ENCODE measurements at regions not wholly inside any gene's neighbourhood (a gene's known extent, or its start where the extent isn't known, plus 50 kb on each side); places are given as distances from the start of the nearest gene placed in this dataset.

DNA sequence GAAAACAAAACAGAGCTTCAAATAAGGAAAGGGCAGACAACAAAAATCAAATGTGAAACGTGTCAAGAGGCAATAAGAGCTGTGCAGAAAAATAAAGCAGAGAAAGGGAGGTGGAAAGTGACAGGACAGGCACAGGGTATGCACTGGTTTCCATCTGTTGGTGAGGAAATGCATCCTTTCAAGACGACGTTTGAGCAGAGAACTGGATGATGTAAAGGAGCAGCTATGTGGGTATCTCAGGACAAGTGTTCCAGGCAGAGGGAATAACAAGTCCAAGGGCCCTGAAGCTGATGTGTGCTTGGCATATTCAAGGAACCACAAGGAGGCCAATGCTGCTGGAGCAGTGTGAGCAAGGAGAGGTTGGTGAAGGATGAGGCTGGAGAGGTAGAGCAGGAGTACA, 168.9 kb upstream of the SERPINE2 start:
- Histone ChIP-seq H3K27me3 (ENCODE audit: control insufficient read depth, insufficient read depth, low read length) (no peaks in the 10 kb centered on the region), H3K27ac (ENCODE audit: low read depth, low read length) (no peak overlapping the region), H3K4me1 (ENCODE audit: control insufficient read depth, insufficient read depth, low read length) (peaks cover 6% of the 10 kb centered on the region), H3K36me3 (ENCODE audit: control insufficient read depth, insufficient read depth, low read length) (no peaks in the 10 kb centered on the region), H3K4me3 (ENCODE audit: low read depth, low read length) (no peak overlapping the region), H3K9me3 (ENCODE audit: control insufficient read depth, insufficient read depth, low read length) (no peaks in the 10 kb centered on the region)
- whole genome bisulfite sequencing (ENCODE audit: insufficient coverage): 61% methylated on average over 3 of the region's 3 CpGs
- no peak for DNase-seq (ENCODE audit: low read depth in 4 of 6, low spot score in 6 of 6)

- Histone ChIP-seq H3K36me3 (ENCODE audit: control insufficient read depth, insufficient read depth, low read length) (no peaks in the 10 kb centered on the region), H3K27me3 (ENCODE audit: control insufficient read depth, insufficient read depth, low read length) (no peaks in the 10 kb centered on the region), H3K9me3 (ENCODE audit: control insufficient read depth, insufficient read depth, low read length) (no peaks in the 10 kb centered on the region), H3K4me1 (ENCODE audit: control insufficient read depth, insufficient read depth, low read length) (peaks cover 6% of the 10 kb centered on the region), H3K4me3 (ENCODE audit: low read depth, low read length) (no peak overlapping the region), H3K27ac (ENCODE audit: low read depth, low read length) (no peak overlapping the region)
- WGBS (ENCODE audit: insufficient coverage): no CpG with 5 or more reads among the region's 3 CpGs
- DNase-seq (ENCODE audit: low read depth in 4 of 6, low spot score in 6 of 6): no peak
Observed at GRCh38 chr2:224206816-224207215, 167.7 kb upstream of the SERPINE2 start.

DNA sequence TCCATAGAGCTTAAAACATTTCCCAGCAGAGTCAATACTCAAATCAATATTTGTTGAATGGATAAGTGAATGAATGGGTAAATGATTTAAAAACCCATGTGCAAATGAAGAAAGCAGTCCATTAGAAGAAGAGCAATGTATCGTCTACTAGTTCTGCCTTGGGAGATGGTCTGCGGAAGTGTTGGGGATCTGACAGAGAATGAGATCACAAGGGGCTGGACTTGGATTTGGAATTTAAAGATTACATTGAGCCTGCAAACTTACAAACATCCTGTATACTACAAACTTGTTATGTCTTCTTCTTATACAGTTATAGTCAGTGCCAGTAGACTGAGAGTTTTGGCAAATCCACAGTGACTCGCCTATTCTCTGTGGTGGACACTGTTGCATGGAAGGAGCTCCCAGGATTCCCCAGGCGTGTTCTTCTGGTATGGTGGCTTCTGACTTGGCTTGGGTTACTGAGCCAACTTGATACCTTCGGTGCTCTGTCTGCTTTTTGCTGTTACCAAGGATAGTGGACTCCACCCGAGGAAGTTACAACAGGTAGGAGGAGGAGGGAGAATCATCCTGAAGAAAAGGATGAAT, 163.3 kb upstream of the SERPINE2 start:
- Histone ChIP-seq H3K27me3 (ENCODE audit: control insufficient read depth, insufficient read depth, low read length) (no peaks in the 10 kb centered on the region), H3K27ac (ENCODE audit: low read depth, low read length) (no peak overlapping the region), H3K36me3 (ENCODE audit: control insufficient read depth, insufficient read depth, low read length) (no peaks in the 10 kb centered on the region), H3K4me1 (ENCODE audit: control insufficient read depth, insufficient read depth, low read length) (no peaks in the 10 kb centered on the region), H3K4me3 (ENCODE audit: low read depth, low read length) (no peak overlapping the region), H3K9me3 (ENCODE audit: control insufficient read depth, insufficient read depth, low read length) (no peaks in the 10 kb centered on the region)
- WGBS (ENCODE audit: insufficient coverage): 88% methylated on average over 3 of the region's 6 CpGs
- DNase-seq (ENCODE audit: low read depth in 4 of 6, low spot score in 6 of 6): no peak

- no peak overlapping the region for H3K27ac ChIP-seq (ENCODE audit: low read depth, low read length)
- H3K27me3 ChIP-seq (ENCODE audit: control insufficient read depth, insufficient read depth, low read length): no peaks in the 10 kb centered on the region
- DNase-seq (ENCODE audit: low read depth in 4 of 6, low spot score in 6 of 6): peak in 1 of 6 donors; percentile 68
- 89% methylated on average over 3 of the region's 5 CpGs for WGBS (ENCODE audit: insufficient coverage)
- H3K36me3 ChIP-seq (ENCODE audit: control insufficient read depth, insufficient read depth, low read length): no peaks in the 10 kb centered on the region
- no peak overlapping the region for H3K4me3 ChIP-seq (ENCODE audit: low read depth, low read length)
- H3K9me3 ChIP-seq (ENCODE audit: control insufficient read depth, insufficient read depth, low read length): no peaks in the 10 kb centered on the region
- H3K4me1 ChIP-seq (ENCODE audit: control insufficient read depth, insufficient read depth, low read length): no peaks in the 10 kb centered on the region
Observed at GRCh38 chr2:224198436-224198835, 159.3 kb upstream of the SERPINE2 start.

DNA sequence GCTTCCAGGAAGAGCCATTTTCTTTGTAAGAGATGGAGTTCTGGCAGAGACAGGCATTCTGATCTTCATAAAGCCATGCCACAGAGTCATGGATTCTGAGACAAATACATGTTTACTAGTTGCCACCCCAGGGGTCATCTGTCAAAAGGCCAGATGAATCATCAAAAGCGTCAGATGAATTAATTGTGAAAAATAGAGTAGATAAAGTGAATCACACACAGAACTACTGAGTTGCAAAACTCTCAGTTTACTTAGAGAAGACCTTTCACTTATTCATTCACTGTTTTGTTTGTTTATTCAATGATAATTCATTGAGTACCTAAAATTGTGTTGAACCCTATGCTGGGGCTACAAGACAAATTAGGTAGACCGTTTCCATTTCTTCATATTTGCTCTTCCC, 157.7 kb upstream of the SERPINE2 start:
- H3K4me3 ChIP-seq (ENCODE audit: low read depth, low read length): no peak overlapping the region
- H3K36me3 ChIP-seq (ENCODE audit: control insufficient read depth, insufficient read depth, low read length): no peaks in the 10 kb centered on the region
- H3K9me3 ChIP-seq (ENCODE audit: control insufficient read depth, insufficient read depth, low read length): no peaks in the 10 kb centered on the region
- no peaks in the 10 kb centered on the region for H3K4me1 ChIP-seq (ENCODE audit: control insufficient read depth, insufficient read depth, low read length)
- H3K27me3 ChIP-seq (ENCODE audit: control insufficient read depth, insufficient read depth, low read length): no peaks in the 10 kb centered on the region
- DNase-seq (ENCODE audit: low read depth in 4 of 6, low spot score in 6 of 6): no peak
- WGBS (ENCODE audit: insufficient coverage): no CpG with 5 or more reads among the region's 2 CpGs
- no peak overlapping the region for H3K27ac ChIP-seq (ENCODE audit: low read depth, low read length)

DNA sequence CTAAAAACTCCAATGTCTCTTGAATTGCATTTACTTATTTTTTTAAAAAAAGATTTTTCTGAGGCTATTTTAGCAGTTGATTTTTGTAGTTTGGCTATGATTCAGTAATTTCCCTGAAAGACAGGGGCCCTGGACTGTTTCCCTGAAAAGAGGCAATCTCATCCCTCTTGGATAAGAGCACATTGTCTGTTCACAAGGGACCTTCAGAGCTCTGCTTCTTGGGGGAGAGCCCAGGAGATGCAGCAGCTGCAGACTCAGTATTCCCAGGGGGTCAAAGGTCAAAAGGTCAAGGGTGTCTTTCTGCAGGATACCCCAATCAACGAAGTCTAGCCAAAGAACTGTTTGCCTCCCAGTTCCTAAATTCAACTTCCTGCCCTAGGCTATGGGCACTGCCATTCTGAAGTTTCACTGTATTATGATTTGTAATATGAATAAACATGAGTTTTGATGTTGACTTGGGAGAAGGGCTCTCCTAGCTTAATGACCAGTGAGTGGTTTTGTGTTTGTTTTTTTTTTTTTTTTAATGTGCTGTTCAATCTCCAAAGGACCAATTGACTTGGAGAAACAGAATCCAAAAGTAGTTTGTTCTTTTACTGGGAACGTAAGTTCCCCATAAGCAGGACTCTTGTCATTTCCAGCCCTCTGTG, 157.0 kb upstream of the SERPINE2 start:
- DNase-seq (ENCODE audit: low read depth in 4 of 6, low spot score in 6 of 6): peak in 3 of 6 donors; percentile 17 to 76 (median 43)
- H3K36me3 ChIP-seq (ENCODE audit: control insufficient read depth, insufficient read depth, low read length): no peaks in the 10 kb centered on the region
- WGBS (ENCODE audit: insufficient coverage): 40% methylated on average over 1 of the region's 2 CpGs
- H3K4me3 ChIP-seq (ENCODE audit: low read depth, low read length): no peak overlapping the region
- H3K27me3 ChIP-seq (ENCODE audit: control insufficient read depth, insufficient read depth, low read length): no peaks in the 10 kb centered on the region
- no peaks in the 10 kb centered on the region for H3K9me3 ChIP-seq (ENCODE audit: control insufficient read depth, insufficient read depth, low read length)
- H3K4me1 ChIP-seq (ENCODE audit: control insufficient read depth, insufficient read depth, low read length): no peaks in the 10 kb centered on the region
- H3K27ac ChIP-seq (ENCODE audit: low read depth, low read length): no peak overlapping the region

DNA sequence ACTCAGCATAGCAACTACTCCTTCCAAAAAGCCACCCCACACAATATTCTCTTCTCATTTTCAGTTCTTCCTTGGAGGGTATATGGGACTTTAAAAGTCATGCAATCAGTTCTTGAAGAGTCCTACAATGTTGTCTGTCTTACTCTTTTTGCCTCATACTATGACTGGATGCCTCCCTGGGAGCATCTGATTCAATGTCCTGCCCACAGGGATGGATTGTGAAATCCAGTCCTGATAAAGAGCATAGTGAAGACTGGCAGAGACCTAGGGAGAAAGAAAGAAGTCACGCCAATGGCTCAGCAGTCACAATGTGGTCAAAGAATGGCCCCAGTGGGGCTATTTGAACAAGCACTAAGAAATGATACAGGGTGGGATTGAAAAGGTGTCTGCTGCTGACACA, 155.1 kb upstream of the SERPINE2 start:
- H3K9me3 ChIP-seq (ENCODE audit: control insufficient read depth, insufficient read depth, low read length): no peaks in the 10 kb centered on the region
- H3K4me3 ChIP-seq (ENCODE audit: low read depth, low read length): no peak overlapping the region
- whole genome bisulfite sequencing (ENCODE audit: insufficient coverage): 100% methylated on average over 1 of the region's 1 CpG
- no peaks in the 10 kb centered on the region for H3K4me1 ChIP-seq (ENCODE audit: control insufficient read depth, insufficient read depth, low read length)
- H3K27me3 ChIP-seq (ENCODE audit: control insufficient read depth, insufficient read depth, low read length): no peaks in the 10 kb centered on the region
- no peaks in the 10 kb centered on the region for H3K36me3 ChIP-seq (ENCODE audit: control insufficient read depth, insufficient read depth, low read length)
- DNase-seq (ENCODE audit: low read depth in 4 of 6, low spot score in 6 of 6): no peak
- H3K27ac ChIP-seq (ENCODE audit: low read depth, low read length): no peak overlapping the region

- no peaks in the 10 kb centered on the region for H3K36me3 ChIP-seq (ENCODE audit: control insufficient read depth, insufficient read depth, low read length)
- no peak overlapping the region for H3K27ac ChIP-seq (ENCODE audit: low read depth, low read length)
- no peak overlapping the region for H3K4me3 ChIP-seq (ENCODE audit: low read depth, low read length)
- no peak for DNase-seq (ENCODE audit: low read depth in 4 of 6, low spot score in 6 of 6)
- no peaks in the 10 kb centered on the region for H3K9me3 ChIP-seq (ENCODE audit: control insufficient read depth, insufficient read depth, low read length)
- WGBS (ENCODE audit: insufficient coverage): 88% methylated on average over 3 of the region's 3 CpGs
- no peaks in the 10 kb centered on the region for H3K27me3 ChIP-seq (ENCODE audit: control insufficient read depth, insufficient read depth, low read length)
- no peaks in the 10 kb centered on the region for H3K4me1 ChIP-seq (ENCODE audit: control insufficient read depth, insufficient read depth, low read length)
Observed at GRCh38 chr2:224191465-224191864, 152.4 kb upstream of the SERPINE2 start.

DNA sequence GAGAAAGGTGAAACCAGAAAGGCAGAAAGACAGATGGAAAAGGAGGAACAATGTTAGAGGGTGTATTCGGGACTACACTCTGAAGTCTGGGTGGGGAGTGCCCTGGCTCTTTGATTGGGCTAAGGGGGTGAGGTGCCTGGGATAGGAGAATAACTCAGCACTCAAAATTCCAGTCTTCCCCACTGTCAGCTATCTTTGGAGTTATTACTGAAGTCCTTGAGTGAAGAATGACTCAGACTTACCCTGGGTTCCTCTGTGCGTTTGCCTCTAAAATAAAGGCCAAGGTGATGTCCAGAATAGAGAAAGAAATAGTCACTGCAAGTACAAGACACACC, 151.8 kb upstream of the SERPINE2 start:
- no peak for DNase-seq (ENCODE audit: low read depth in 4 of 6, low spot score in 6 of 6)
- no peaks in the 10 kb centered on the region for H3K36me3 ChIP-seq (ENCODE audit: control insufficient read depth, insufficient read depth, low read length)
- no peaks in the 10 kb centered on the region for H3K4me1 ChIP-seq (ENCODE audit: control insufficient read depth, insufficient read depth, low read length)
- no peaks in the 10 kb centered on the region for H3K27me3 ChIP-seq (ENCODE audit: control insufficient read depth, insufficient read depth, low read length)
- no peaks in the 10 kb centered on the region for H3K9me3 ChIP-seq (ENCODE audit: control insufficient read depth, insufficient read depth, low read length)
- no peak overlapping the region for H3K27ac ChIP-seq (ENCODE audit: low read depth, low read length)
- H3K4me3 ChIP-seq (ENCODE audit: low read depth, low read length): no peak overlapping the region
- 83% methylated on average over 1 of the region's 2 CpGs for WGBS (ENCODE audit: insufficient coverage)

DNA sequence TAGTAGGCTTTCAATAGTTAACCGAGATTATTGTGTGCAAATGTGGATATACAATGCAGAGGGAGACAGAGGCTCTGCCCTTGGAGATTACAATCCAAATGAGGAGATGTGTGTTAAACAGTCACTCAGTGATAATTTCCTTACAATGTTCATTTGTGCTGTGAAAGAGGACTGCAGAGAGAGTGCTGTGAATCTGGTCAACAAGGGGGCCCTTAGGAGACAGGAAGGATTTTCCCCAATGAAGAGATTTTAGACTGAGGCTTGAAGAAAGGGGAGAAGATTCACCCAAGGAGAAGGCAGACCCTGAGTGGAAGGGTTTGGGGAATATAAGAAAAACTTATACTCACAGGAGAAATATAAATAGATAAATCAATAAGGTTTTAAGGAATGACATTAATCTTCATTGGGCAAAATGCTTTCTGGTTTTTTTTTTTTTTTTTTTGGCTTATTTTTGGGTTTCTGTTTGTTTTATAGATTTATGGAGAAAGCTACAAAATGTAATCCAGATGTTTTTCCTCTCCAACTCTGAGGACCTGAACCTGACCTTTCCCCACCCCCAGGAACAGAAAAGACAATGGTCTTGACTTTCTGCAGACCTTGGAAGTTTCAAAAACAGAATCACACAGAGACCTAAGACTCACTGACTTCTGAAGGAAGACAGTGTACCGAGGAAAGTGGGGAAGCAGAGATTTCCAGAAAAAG, 151.3 kb upstream of the SERPINE2 start:
- 79% methylated on average over 2 of the region's 2 CpGs for WGBS (ENCODE audit: insufficient coverage)
- H3K9me3 ChIP-seq (ENCODE audit: control insufficient read depth, insufficient read depth, low read length): no peaks in the 10 kb centered on the region
- H3K27me3 ChIP-seq (ENCODE audit: control insufficient read depth, insufficient read depth, low read length): no peaks in the 10 kb centered on the region
- DNase-seq (ENCODE audit: low read depth in 4 of 6, low spot score in 6 of 6): no peak
- H3K4me3 ChIP-seq (ENCODE audit: low read depth, low read length): no peak overlapping the region
- H3K4me1 ChIP-seq (ENCODE audit: control insufficient read depth, insufficient read depth, low read length): no peaks in the 10 kb centered on the region
- H3K36me3 ChIP-seq (ENCODE audit: control insufficient read depth, insufficient read depth, low read length): no peaks in the 10 kb centered on the region
- H3K27ac ChIP-seq (ENCODE audit: low read depth, low read length): no peak overlapping the region
